Omental fat pad (tissue), 3 donors: ENCODE measurements at regions not wholly inside any gene's neighbourhood (a gene's known extent, or its start where the extent isn't known, plus 50 kb on each side); places are given as distances from the start of the nearest gene placed in this dataset.

Experiments used
- ATAC-seq: fragments of 150-250 bp; one replicate; pipeline ENCODE4 v1.9.1; 2016; ENCODE audit warnings: mild to moderate bottlenecking, moderate library complexity; ENCODE audit not compliant: low FRiP score
- DNase-seq: peaks from one replicate; pipeline ENCODE4 v3.0.0-alpha.2; 2019; ENCODE audit warnings: low spot score
- TF ChIP-seq, protein P1 (sequence below), 3 donors: fragments of 450-650 bp; IDR thresholded peaks; one replicate each; pipeline ENCODE4 v1.5.1; 2016 to 2017; ENCODE audit warnings: antibody characterized with exemption in 3 of 3, mild to moderate bottlenecking in 3 of 3, moderate library complexity in 2 of 3

DNA sequence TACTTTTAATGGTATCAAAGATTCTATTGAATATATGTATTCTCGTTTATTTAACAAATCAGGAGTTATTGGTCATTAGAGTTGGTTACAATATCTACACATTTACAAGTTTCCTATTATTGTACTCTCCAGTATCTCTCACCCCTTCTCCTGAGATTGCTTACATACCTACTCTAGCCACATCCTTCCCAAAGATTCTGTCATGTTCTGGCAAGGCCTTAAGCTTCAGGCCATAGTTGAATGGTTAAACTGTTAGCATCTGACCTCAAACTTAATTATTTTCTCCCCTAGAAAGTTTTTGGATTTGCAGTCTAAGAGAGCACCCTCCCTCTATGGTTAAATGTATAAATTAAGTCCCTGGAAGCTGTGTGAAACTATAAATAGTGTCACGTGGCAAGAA, 784.2 kb downstream of the GLUD2 start:
- TF ChIP-seq, protein P1, sequence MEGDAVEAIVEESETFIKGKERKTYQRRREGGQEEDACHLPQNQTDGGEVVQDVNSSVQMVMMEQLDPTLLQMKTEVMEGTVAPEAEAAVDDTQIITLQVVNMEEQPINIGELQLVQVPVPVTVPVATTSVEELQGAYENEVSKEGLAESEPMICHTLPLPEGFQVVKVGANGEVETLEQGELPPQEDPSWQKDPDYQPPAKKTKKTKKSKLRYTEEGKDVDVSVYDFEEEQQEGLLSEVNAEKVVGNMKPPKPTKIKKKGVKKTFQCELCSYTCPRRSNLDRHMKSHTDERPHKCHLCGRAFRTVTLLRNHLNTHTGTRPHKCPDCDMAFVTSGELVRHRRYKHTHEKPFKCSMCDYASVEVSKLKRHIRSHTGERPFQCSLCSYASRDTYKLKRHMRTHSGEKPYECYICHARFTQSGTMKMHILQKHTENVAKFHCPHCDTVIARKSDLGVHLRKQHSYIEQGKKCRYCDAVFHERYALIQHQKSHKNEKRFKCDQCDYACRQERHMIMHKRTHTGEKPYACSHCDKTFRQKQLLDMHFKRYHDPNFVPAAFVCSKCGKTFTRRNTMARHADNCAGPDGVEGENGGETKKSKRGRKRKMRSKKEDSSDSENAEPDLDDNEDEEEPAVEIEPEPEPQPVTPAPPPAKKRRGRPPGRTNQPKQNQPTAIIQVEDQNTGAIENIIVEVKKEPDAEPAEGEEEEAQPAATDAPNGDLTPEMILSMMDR (IDR thresholded peaks at IDR 0.05) = no peak
- ATAC-seq (no peak), DNase-seq (no peak)

DNA sequence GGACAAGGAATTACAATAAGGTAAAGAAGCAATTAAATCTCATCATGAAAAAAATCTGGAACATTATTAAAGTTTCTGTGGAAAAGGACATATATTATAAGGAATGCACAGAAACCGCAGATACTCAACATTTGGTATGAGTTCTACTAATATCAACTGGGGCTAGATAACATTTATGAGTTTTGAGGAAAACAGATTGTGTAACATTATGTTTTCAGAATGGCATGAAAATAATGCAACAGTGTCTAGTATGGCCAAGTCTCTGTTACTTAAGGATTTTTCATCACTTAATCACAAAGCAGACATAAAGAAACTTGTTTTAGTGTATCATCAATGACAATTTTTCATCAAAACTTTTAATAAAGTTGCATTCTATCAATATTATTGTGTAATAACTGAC, 785.0 kb downstream of the GLUD2 start:
- ATAC-seq (no peak), DNase-seq (no peak)
- TF ChIP-seq, protein P1 (IDR thresholded peaks at IDR 0.05) = no peak

DNA sequence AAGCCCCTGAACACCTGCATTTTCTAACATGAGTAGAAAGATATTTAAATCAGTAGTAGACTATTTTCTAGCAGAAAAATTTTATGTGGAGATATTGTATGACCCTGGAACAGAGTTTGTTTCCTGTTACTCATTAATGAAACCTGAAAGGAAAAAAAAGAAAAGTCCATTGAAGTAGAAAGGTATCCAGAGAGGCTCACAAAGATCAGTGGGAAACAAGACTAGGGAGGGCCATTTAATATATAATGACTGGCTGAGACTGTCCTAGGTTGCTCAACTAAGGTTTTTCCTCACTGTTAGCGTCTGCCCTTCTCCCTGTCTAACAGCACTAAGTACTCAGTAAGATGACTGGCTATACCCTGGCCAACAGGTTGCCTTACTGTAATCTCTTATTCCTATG, 788.6 kb downstream of the GLUD2 start:
- DNase-seq (no peak), ATAC-seq (no peak)
- TF ChIP-seq, protein P1 (IDR thresholded peaks at IDR 0.05) = no peak

DNA sequence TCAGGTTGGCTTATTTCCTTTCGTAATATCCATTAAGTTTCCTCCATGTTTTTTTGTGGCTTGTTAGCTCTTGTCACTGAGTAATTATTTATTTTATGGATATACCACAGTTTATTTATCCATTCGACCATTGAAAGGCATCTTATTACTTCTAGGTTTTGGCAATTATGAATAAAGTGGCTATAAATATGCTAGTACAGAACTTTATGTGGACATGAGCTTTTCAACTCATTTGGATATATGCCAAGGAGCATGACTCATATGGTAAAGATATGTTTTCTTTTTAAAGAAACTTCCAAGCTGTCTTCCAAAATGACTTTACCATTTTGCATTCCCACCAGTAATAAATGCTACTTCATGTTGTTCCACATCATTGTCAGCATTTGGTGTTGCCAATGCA, 803.6 kb downstream of the GLUD2 start:
- no peak for ATAC-seq
- DNase-seq = no peak
- TF ChIP-seq, protein P1 (IDR thresholded peaks at IDR 0.05) = no peak

GRCh38 chrX:121853762-121854613, 806.6 kb downstream of the GLUD2 start:
- DNase-seq (no peak), ATAC-seq (no peak)

GRCh38 chrX:121854614-121854911, 807.2 kb downstream of the GLUD2 start:
- TF ChIP-seq, protein P1 (IDR thresholded peaks at IDR 0.05) = no peak
- ATAC-seq = no peak
- DNase-seq = no peak

More at GRCh38 chrX:121853762-121854613, 806.6 kb downstream of the GLUD2 start:
- TF ChIP-seq, protein P1 (IDR thresholded peaks at IDR 0.05) = no peak
